Cardiac fibroblast (primary cell): ENCODE measurements at regions not wholly inside any gene's neighbourhood (a gene's known extent, or its start where the extent isn't known, plus 50 kb on each side); places are given as distances from the start of the nearest gene placed in this dataset.

ENCODE experiments used
- DNase-seq, 2 donors: peaks; one replicate each; pipeline versions ENCODE4 v3.0.0 to v3.0.0-alpha.2; 2010; ENCODE audit warnings: low read depth in 2 of 2
- H3K4me3 ChIP-seq, 2 donors: replicated peaks in 1 of 2; 1 replicate in 1 of 2; 2 replicates in 1 of 2; pipeline ENCODE4 v1.5.1; 2011; ENCODE audit warnings: low read depth in 2 of 2, low read length in 2 of 2, mild to moderate bottlenecking in 2 of 2, moderate library complexity in 1 of 2
- TF ChIP-seq, protein P1 (sequence below): IDR thresholded peaks from one replicate; pipeline ENCODE4 v1.5.1; 2011; ENCODE audit warnings: low read depth, mild to moderate bottlenecking, low read length, inconsistent platforms

DNA sequence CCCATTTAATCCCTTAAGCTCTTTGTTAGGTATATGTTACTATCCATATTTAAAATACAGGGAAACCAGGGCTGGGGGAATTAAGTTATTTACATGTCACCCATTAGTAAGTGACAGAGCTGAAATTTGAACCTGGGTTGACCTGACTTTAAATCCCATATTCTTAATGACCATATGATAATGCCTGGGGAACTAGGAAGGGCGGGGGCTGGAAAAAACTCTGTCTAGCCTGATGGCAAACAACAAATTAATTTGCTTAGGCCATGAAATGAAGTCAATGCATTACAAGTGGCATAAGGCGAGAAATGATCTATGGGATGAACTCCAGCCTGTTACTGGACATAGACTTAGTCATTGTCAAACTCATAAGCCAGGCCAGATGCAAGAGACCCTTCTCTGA, 325.7 kb upstream of the WWC1 start:
- H3K4me3 ChIP-seq: no peak overlapping the region
- TF ChIP-seq, protein P1, sequence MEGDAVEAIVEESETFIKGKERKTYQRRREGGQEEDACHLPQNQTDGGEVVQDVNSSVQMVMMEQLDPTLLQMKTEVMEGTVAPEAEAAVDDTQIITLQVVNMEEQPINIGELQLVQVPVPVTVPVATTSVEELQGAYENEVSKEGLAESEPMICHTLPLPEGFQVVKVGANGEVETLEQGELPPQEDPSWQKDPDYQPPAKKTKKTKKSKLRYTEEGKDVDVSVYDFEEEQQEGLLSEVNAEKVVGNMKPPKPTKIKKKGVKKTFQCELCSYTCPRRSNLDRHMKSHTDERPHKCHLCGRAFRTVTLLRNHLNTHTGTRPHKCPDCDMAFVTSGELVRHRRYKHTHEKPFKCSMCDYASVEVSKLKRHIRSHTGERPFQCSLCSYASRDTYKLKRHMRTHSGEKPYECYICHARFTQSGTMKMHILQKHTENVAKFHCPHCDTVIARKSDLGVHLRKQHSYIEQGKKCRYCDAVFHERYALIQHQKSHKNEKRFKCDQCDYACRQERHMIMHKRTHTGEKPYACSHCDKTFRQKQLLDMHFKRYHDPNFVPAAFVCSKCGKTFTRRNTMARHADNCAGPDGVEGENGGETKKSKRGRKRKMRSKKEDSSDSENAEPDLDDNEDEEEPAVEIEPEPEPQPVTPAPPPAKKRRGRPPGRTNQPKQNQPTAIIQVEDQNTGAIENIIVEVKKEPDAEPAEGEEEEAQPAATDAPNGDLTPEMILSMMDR: no peak
- no peak for DNase-seq

DNA sequence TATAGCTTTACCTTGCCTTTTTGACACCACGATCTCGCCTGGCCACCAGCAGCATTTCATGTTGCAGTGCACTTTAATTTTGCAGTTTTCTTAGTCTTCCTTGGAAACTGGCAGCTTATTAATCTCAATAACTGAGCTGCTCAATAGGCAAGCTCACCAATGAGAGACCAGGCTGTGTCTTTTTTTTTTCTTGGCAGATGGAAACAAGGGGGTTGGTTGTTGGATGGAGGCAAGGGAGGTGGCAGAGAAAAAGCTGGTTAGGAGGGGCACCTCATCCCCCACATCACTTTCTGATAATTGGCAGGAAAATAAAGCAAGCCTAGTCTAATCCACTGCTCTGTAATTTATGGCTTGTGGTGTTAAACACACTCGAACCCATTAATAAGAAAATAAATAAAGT, 324.5 kb upstream of the WWC1 start:
- DNase-seq: no peak
- no peak overlapping the region for H3K4me3 ChIP-seq
- TF ChIP-seq, protein P1: no peak

DNA sequence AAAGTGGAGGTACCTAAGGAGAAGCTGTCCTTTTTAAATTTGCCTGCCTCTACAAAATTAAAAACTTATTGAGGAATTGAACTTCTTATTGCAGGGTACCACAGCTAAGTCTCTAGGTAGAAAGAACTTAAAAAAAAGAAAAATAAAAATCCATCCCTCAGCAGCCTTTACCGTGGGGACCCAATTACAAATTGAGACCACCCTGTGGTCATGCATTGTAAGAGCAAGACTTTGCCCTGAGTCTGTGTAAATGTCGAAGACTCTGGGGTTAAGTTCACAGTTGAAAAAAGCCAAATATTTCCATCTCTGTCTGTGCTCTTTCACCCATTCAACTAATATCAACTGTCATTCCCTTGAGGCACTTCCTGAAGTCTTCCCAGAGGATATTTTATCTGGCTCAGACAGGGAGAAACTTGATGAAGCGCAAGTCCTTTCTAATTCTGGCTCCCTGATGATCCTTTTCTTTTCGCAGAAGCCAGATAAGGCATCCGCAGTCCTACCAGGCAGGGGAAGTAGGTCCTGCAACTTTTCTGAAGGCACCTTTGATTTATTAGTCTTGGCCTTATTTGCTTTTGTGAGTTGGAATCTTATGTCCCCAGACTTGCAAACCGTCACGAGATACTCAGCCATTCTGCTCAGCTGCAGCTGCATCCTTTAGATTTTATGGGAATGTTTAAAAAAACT, 323.8 kb upstream of the WWC1 start:
- TF ChIP-seq, protein P1: no peak
- no peak overlapping the region for H3K4me3 ChIP-seq

DNA sequence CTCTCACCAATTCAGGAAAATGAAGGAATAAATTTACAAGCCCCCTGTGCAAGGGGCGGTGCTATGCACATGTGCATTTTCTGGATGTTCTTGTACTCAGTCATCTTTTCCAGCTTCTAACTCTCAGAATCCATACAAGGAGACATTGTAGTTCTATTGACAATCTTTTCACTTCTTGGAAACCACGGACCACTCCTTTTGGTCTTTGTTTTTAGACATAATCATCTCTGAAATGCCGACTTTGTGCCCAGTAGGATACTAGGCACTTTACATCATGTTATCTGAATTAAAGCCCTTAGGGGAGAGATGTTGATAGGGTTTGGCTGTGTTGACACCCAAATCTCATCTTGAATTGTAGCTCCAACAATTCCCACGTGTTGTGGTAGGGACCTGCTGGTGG, 322.6 kb upstream of the WWC1 start:
- DNase-seq: no peak
- TF ChIP-seq, protein P1: no peak
- no peak overlapping the region for H3K4me3 ChIP-seq

More for the DNA sequence above, 323.8 kb upstream of the WWC1 start:
- DNase-seq: no peak

DNA sequence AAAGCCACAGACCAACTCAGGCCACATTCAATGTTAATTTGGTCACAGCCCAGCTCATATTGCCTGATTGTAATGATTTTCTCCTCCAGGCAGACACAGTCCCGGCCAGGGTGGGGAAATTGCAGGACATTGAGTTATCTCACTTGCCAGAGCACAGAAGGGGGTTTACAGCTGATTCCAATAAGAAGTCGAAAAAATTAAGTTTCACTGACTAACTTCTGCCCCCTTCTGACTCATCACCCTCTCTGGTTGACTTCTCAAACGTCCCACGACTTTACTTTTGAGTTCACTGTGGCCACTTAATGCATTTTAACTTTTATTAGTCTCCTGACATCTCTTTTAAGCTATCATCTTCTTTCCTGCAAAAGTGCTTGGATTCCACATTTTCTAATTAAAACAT, 321.4 kb upstream of the WWC1 start:
- TF ChIP-seq, protein P1: no peak
- H3K4me3 ChIP-seq: no peak overlapping the region
- peak; percentile 11 to 26 for DNase-seq

DNA sequence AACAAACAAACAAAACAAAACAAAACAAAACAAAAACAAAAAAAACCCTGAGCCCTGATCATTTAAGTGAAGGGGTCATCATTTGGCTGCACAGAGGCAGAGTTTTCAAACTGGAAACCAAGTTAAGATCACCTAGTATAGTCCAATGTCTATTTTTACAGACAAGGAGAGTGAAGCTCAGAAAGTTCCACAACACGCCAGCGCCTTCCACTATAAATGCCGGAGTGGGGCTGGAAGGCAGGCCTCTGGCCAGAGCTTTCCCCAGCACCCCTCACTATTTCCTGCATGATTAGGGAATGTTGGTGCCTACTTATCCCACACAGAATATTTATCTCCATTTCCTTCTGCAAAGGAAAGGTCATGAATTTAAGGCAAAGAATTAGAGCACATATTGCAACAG, 319.7 kb upstream of the WWC1 start:
- no peak overlapping the region for H3K4me3 ChIP-seq
- DNase-seq: no peak
- TF ChIP-seq, protein P1: no peak

DNA sequence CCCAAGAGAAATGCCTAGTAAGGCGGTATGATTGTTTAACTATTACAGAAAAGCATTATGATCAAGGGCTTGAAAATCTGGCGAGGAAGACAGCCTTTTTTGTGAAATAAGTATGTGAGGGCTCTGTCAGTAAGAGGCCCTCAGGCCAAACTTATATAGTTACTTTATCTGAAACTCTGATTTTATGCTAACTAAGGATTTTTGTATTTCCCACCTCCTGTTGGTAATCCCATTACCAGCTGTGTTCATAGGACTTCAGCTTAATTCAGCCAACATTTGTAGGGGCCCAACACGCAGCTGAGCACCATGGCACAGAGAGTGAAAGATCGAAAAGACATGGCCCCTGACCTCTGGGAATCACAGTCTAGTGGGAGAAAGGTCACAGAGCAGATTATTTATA, 318.3 kb upstream of the WWC1 start:
- TF ChIP-seq, protein P1: no peak
- DNase-seq: no peak
- H3K4me3 ChIP-seq: no peak overlapping the region
